A549 (cell line): ENCODE measurements at regions not wholly inside any gene's neighbourhood (a gene's known extent, or its start where the extent isn't known, plus 50 kb on each side); places are given as distances from the start of the nearest gene placed in this dataset.
A peak's percentile ranks its signal among the peaks of the same experiment; 100 is the strongest.

Experiments
- ATAC-seq, 2 experiments: fragments of 200-7000 bp in 1 of 2; fragments of >200 bp in 1 of 2; cut with Nextera tagmentation in 1 of 2; cut with Tn5 transposase in 1 of 2; 3 replicates each; pipeline versions ENCODE4 v1.8.0 to v1.9.1; 2018 to 2020; ENCODE audit warnings: mild to moderate bottlenecking in 1 of 2, moderate library complexity in 1 of 2
- CTCF ChIA-PET: fragments of 300-600 bp; sonication (Branson Sonifier 250); formaldehyde crosslinking; extraction: SDS; loops from one replicate; lab custom pipeline; 2021; ENCODE audit warnings: antibody characterized with exemption, inconsistent platforms; lab: Yijun Ruan, JAX
- POLR2A ChIA-PET: fragments of 350-600 bp; formaldehyde crosslinking; extraction: SDS; loops from one replicate; lab custom pipeline; 2021; ENCODE audit warnings: antibody characterized with exemption, inconsistent platforms; lab: Yijun Ruan, JAX
- DNase-seq, 2 experiments: peaks; one replicate each; pipeline versions ENCODE4 v3.0.0 to v3.0.0-alpha.2; 2011 to 2016; ENCODE audit warnings: low read depth in 1 of 2, low spot score in 1 of 2
- FAIRE-seq: peaks from 2 replicates; lab custom pipeline; 2011; peaks lifted over from hg19 to GRCh38; lab: Jason Lieb, UNC
- H3K27ac ChIP-seq, 2 experiments: fragments of >200 bp; sonication (Bioruptor Twin); formaldehyde crosslinking; 3 replicates each; pipeline ENCODE4 v1.5.1; 2016 to 2017
- H3K4me1 ChIP-seq: fragments of >200 bp; sonication (Bioruptor Twin); formaldehyde crosslinking; 3 replicates; pipeline ENCODE4 v1.6.1; 2016
- H3K4me2 ChIP-seq: fragments of >200 bp; sonication (Bioruptor Twin); formaldehyde crosslinking; 3 replicates; pipeline ENCODE4 v1.6.1; 2016
- H3K4me3 ChIP-seq: fragments of >200 bp; sonication (Bioruptor Twin); formaldehyde crosslinking; 3 replicates; pipeline ENCODE4 v1.5.1; 2016
- H3K9me3 ChIP-seq: fragments of >200 bp; sonication (Bioruptor Twin); formaldehyde crosslinking; 3 replicates; pipeline ENCODE4 v1.6.1; 2016
- CBX2 ChIP-seq: fragments of 200-600 bp; sonication (generic); IDR thresholded peaks from 2 replicates; pipeline ENCODE4 v1.6.1; 2016; ENCODE audit warnings: low read depth, mild to moderate bottlenecking, borderline replicate concordance
- CEBPB ChIP-seq, 2 experiments: fragments of >200 bp in 1 of 2; sonication (Bioruptor Twin) in 1 of 2; formaldehyde crosslinking in 1 of 2; IDR thresholded peaks; 2 replicates each; pipeline ENCODE4 v1.6.1; 2012 to 2016
- CHD4 ChIP-seq: fragments of 200-600 bp; sonication (generic); IDR thresholded peaks from 2 replicates; pipeline ENCODE4 v1.6.1; 2016; ENCODE audit warnings: antibody characterized with exemption, mild to moderate bottlenecking, borderline replicate concordance
- CTCF ChIP-seq: fragments of >200 bp; sonication (Bioruptor Twin); formaldehyde crosslinking; IDR thresholded peaks from 3 replicates; pipeline ENCODE4 v1.5.1; 2016
- EHF ChIP-seq: fragments of 250-450 bp; sonication (Bioruptor Pico); IDR thresholded peaks from 2 replicates; pipeline ENCODE4 v1.5.0; 2020; ENCODE audit warnings: mild to moderate bottlenecking
- EHMT2 ChIP-seq: fragments of 200-600 bp; sonication (generic); IDR thresholded peaks from 2 replicates; pipeline ENCODE4 v1.6.1; 2016; ENCODE audit warnings: antibody characterized with exemption, low read depth, mild to moderate bottlenecking, moderate library complexity
- FOSB ChIP-seq: fragments of 250-450 bp; sonication (Bioruptor Pico); IDR thresholded peaks from 2 replicates; pipeline ENCODE4 v1.5.0; 2020; ENCODE audit warnings: mild to moderate bottlenecking, moderate library complexity
- FOSL2 ChIP-seq, 2 experiments: fragments of 450-650 bp in 1 of 2; fragments of >200 bp in 1 of 2; sonication (Bioruptor Twin) in 1 of 2; formaldehyde crosslinking; IDR thresholded peaks; 2 replicates each; pipeline versions ENCODE4 v1.5.0 to v1.6.1; 2016 to 2020; ENCODE audit warnings: mild to moderate bottlenecking in 1 of 2, moderate library complexity in 1 of 2
- FOXS1 ChIP-seq: fragments of 250-450 bp; sonication (Bioruptor Pico); IDR thresholded peaks from 2 replicates; pipeline ENCODE4 v1.5.0; 2020; ENCODE audit warnings: mild to moderate bottlenecking, moderate library complexity
- HDAC2 ChIP-seq: fragments of 200-600 bp; sonication (generic); IDR thresholded peaks from 2 replicates; pipeline ENCODE4 v1.6.1; 2016
- HOXA7 ChIP-seq: fragments of 250-450 bp; sonication (Bioruptor Pico); IDR thresholded peaks from 2 replicates; pipeline ENCODE4 v1.5.0; 2020; ENCODE audit warnings: mild to moderate bottlenecking, moderate library complexity
- JUN ChIP-seq, 2 experiments: fragments of >200 bp; sonication (Bioruptor Twin); formaldehyde crosslinking; IDR thresholded peaks; 2 replicates in 1 of 2; 3 replicates in 1 of 2; pipeline ENCODE4 v1.6.1; 2016 to 2017
- MAFK ChIP-seq: fragments of 450-650 bp; IDR thresholded peaks from 2 replicates; pipeline ENCODE4 v1.6.1; 2014; ENCODE audit not compliant: partially characterized antibody
- MAZ ChIP-seq: fragments of 150-350 bp; IDR thresholded peaks from 2 replicates; pipeline ENCODE4 v1.6.1; 2014; ENCODE audit warnings: antibody characterized with exemption, low read depth, low read length, borderline replicate concordance
- NFE2L2 ChIP-seq: fragments of 150-350 bp; conservative IDR thresholded peaks from 2 replicates; pipeline ENCODE4 v1.6.1; 2014; ENCODE audit warnings: low read length
- NPAS2 ChIP-seq: fragments of 250-450 bp; sonication (Bioruptor Pico); IDR thresholded peaks from 2 replicates; pipeline ENCODE4 v1.8.0; 2022; ENCODE audit warnings: mild to moderate bottlenecking, moderate library complexity, borderline replicate concordance
- PHF8 ChIP-seq: fragments of 200-600 bp; sonication (generic); IDR thresholded peaks from 2 replicates; pipeline ENCODE4 v1.6.1; 2016; ENCODE audit warnings: low read depth, mild to moderate bottlenecking, antibody characterized with exemption, moderate library complexity, borderline replicate concordance
- POLR2A ChIP-seq: IDR thresholded peaks from 2 replicates; pipeline ENCODE4 v1.6.1; 2012; ENCODE audit warnings: mild to moderate bottlenecking, low read length
- POLR2AphosphoS2 ChIP-seq: conservative IDR thresholded peaks from 2 replicates; pipeline ENCODE4 v1.6.1; 2012; ENCODE audit warnings: low read length, improper control_type of control experiment, inconsistent platforms
- RAD21 ChIP-seq, 2 experiments: fragments of >200 bp in 1 of 2; sonication (Bioruptor Twin) in 1 of 2; formaldehyde crosslinking in 1 of 2; IDR thresholded peaks in 1 of 2; conservative IDR thresholded peaks in 1 of 2; 2 replicates in 1 of 2; 3 replicates in 1 of 2; pipeline ENCODE4 v1.6.1; 2012 to 2018; ENCODE audit warnings: inconsistent platforms in 1 of 2
- RARB ChIP-seq: fragments of 250-450 bp; sonication (Bioruptor Pico); IDR thresholded peaks from 2 replicates; pipeline ENCODE4 v1.8.0; 2021; ENCODE audit warnings: mild to moderate bottlenecking, moderate library complexity
- RCOR1 ChIP-seq: fragments of 150-350 bp; IDR thresholded peaks from 2 replicates; pipeline ENCODE4 v1.6.1; 2014; ENCODE audit warnings: antibody characterized with exemption, low read length, low read depth
- SMC3 ChIP-seq: fragments of >200 bp; sonication (Bioruptor Twin); formaldehyde crosslinking; IDR thresholded peaks from 3 replicates; pipeline ENCODE4 v1.6.1; 2018; ENCODE audit warnings: inconsistent platforms
- TFCP2L1 ChIP-seq: fragments of 250-450 bp; sonication (Bioruptor Pico); IDR thresholded peaks from 2 replicates; pipeline ENCODE4 v1.5.0; 2021; ENCODE audit warnings: mild to moderate bottlenecking
- USF2 ChIP-seq: fragments of 450-650 bp; IDR thresholded peaks from 2 replicates; pipeline ENCODE4 v1.6.1; 2014; ENCODE audit warnings: antibody characterized with exemption
- ZFP36 ChIP-seq: fragments of 450-650 bp; IDR thresholded peaks from 2 replicates; pipeline ENCODE4 v1.6.1; 2014; ENCODE audit warnings: borderline replicate concordance; ENCODE audit not compliant: partially characterized antibody
- ZNF302 ChIP-seq: fragments of 250-450 bp; sonication (Bioruptor Pico); IDR thresholded peaks from 2 replicates; pipeline ENCODE4 v1.9.0; 2021; ENCODE audit warnings: inconsistent platforms, mild to moderate bottlenecking, moderate library complexity
- ZSCAN20 ChIP-seq: fragments of 250-450 bp; sonication (Bioruptor Pico); IDR thresholded peaks from 2 replicates; pipeline ENCODE4 v1.8.0; 2022; ENCODE audit warnings: mild to moderate bottlenecking, moderate library complexity
- WGBS: methylation state at CpG from one replicate; pipeline ENCODE4 v1.1.6; 2017; ENCODE audit errors: missing lambda C conversion rate; 5-methylcytosine and 5-hydroxymethylcytosine counted together

- TF ChIP-seq FOXS1 = no peak
- TF ChIP-seq, all 56 proteins: peak for 0
- Histone ChIP-seq H3K27ac (no peak overlapping the region), H3K4me3 (no peak overlapping the region), H3K4me2 (no peak overlapping the region), H3K9me3 (no peaks in the 10 kb centered on the region), H3K4me1 (no peaks in the 10 kb centered on the region)
- 83% methylated on average over 5 of the region's 5 CpGs for WGBS
- ATAC-seq = no peak
- DNase-seq = no peak
- POLR2A ChIA-PET = no interaction called here
- FAIRE-seq = no peak
- CTCF ChIA-PET = no interaction called here
Observed at GRCh38 chr2:145927131-145927950, 1407.4 kb upstream of the ZEB2 start.

- H3K4me2 ChIP-seq = no peak overlapping the region
- no peak overlapping the region for H3K27ac ChIP-seq
- H3K4me3 ChIP-seq = no peak overlapping the region
- ChIA-PET CTCF (no interaction called here), POLR2A (no interaction called here)
- WGBS = 55% methylated on average over 4 of the region's 4 CpGs
- DNase-seq (no peak), FAIRE-seq (no peak), ATAC-seq (no peak)
- H3K9me3 ChIP-seq = no peaks in the 10 kb centered on the region
- no peaks in the 10 kb centered on the region for H3K4me1 ChIP-seq
- TF ChIP-seq MAFK (peak; percentile 93), EHF (CRISPR knock-in tag) (no peak), HOXA7 (CRISPR knock-in tag) (no peak), POLR2A (no peak)
Observed at GRCh38 chr2:145925591-145925990, 1405.7 kb upstream of the ZEB2 start.

- no peak for DNase-seq
- Histone ChIP-seq H3K4me1 (no peaks in the 10 kb centered on the region), H3K4me3 (no peak overlapping the region), H3K27ac (no peak overlapping the region), H3K4me2 (no peak overlapping the region), H3K9me3 (no peaks in the 10 kb centered on the region)
- 39% methylated on average over 2 of the region's 2 CpGs for WGBS
- ChIA-PET POLR2A (no interaction called here), CTCF (interaction anchor here (1.3 kb wide), 1 partner anchor 38 kb away, joined by 3 read pairs; no protein-coding TSS in a partner anchor)
- no peak for ATAC-seq
- TF ChIP-seq SMC3 (0 out of 3 replicates have a peak, but pooled peaks have one; percentile 32), POLR2AphosphoS2 (no peak), FOXS1 (no peak), RCOR1 (no peak), MAFK (no peak), RARB (CRISPR knock-in tag) (no peak), PHF8 (no peak), CTCF (peak; percentile 23; the same call in 2 of the 3 replicates), CHD4 (no peak), JUN (IDR thresholded peaks at IDR 0.05) (no peak), NPAS2 (CRISPR knock-in tag) (no peak), EHF (CRISPR knock-in tag) (no peak), HDAC2 (no peak), CBX2 (no peak), FOSB (CRISPR knock-in tag) (no peak), TFCP2L1 (CRISPR knock-in tag) (no peak), ZSCAN20 (CRISPR knock-in tag) (no peak), FOSL2 (IDR thresholded peaks at IDR 0.05) (no peak), FOSL2 (CRISPR knock-in tag; IDR thresholded peaks at IDR 0.05) (no peak), ZNF302 (CRISPR knock-in tag) (no peak), CEBPB (IDR thresholded peaks at IDR 0.05) (no peak), MAZ (no peak), RAD21 (conservative IDR thresholded peaks at IDR 0.05 in 1 of 2, IDR thresholded peaks at IDR 0.05 in 1 of 2) (peak; percentile 24 to 45; a peak in 2 of 5 replicates), ZFP36 (no peak), USF2 (no peak), NFE2L2 (no peak), EHMT2 (no peak)
- no peak for FAIRE-seq
Observed at GRCh38 chr2:145919477-145919876, 1399.6 kb upstream of the ZEB2 start.
